ENCODE measurements at regions not wholly inside any gene's neighbourhood (a gene's known extent, or its start where the extent isn't known, plus 50 kb on each side); places are given as distances from the start of the nearest gene placed in this dataset.

DNA sequence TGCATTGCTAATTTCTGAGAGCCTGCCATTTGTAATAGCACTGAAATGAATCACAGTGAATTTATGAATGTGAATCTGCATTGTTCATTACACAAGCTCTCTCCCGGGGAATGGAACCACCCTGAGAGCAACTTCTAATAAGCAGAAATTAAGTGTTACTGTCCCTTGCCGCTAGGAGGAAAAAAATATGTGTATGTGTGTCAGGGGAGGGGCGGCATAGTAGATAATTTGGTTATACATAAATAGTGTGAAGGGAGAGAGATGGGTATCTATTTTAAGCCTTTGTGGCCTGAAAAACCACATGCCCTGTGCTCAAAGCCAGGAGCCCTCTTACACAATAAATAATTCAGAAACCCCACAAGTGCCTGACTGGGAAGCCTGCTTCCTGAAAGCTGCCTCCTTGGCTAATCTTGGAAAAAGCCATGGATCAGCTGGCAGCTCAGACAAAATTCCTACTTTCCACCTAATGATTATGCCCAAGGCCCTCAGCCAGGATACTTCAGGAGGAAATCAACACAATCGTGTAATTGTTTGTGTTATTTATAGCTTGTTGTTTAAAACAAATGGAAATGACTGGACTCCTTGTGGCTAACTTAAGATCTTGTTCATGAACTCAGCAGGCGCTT is 366.2 kb upstream of the KITLG start:
- H3K4me2 ChIP-seq (ENCODE audit: control insufficient read depth, extremely low read depth, insufficient read depth, low read depth, low read length), result no peak overlapping the region
- FAIRE-seq (peak; percentile 74), DNase-seq (ENCODE audit: low read depth, low spot score) (peak; percentile 63)
- H3K27ac ChIP-seq (ENCODE audit: control insufficient read depth, insufficient read depth, low read length), result no peak overlapping the region
- peak overlapping the region; percentile 62 for H2AFZ ChIP-seq (ENCODE audit: control insufficient read depth, low read length)
- no peaks in the 10 kb centered on the region for H4K20me1 ChIP-seq (ENCODE audit: control insufficient read depth, extremely low read depth, insufficient read depth, low read length)
- H3K9ac ChIP-seq (ENCODE audit: control insufficient read depth, extremely low read depth, insufficient read depth, low read length), result no peak overlapping the region
- H3K9me3 ChIP-seq (ENCODE audit: control insufficient read depth, low read depth, low read length), result no peaks in the 10 kb centered on the region
- peaks cover 22% of the 10 kb centered on the region for H3K4me1 ChIP-seq (ENCODE audit: control insufficient read depth, extremely low read depth, insufficient read depth, low read length)
- no peak overlapping the region for H3K4me3 ChIP-seq (ENCODE audit: control insufficient read depth in 2 of 3, extremely low read depth in 1 of 3, insufficient read depth in 2 of 3, low read depth in 1 of 3, low read length in 3 of 3)
- no peaks in the 10 kb centered on the region for H3K36me3 ChIP-seq (ENCODE audit: control insufficient read depth in 2 of 2, extremely low read depth in 1 of 2, insufficient read depth in 2 of 2, low read length in 2 of 2)
- dilution Hi-C loops (cut with MboI; ENCODE audit: extremely low pct_ligation_motif_present, low sequenced_read_pairs), result no loop called here
- H3K9me1 ChIP-seq (ENCODE audit: control insufficient read depth, extremely low read depth, insufficient read depth, low read length), result no peaks in the 10 kb centered on the region
- no peaks in the 10 kb centered on the region for H3K27me3 ChIP-seq (ENCODE audit: control insufficient read depth, extremely low read depth, insufficient read depth, low read length)
- TF ChIP-seq CTCF (optimal IDR thresholded peaks at IDR 0.05 in 1 of 3, IDR thresholded peaks at IDR 0.05 in 1 of 3, conservative IDR thresholded peaks at IDR 0.05 in 1 of 3; ENCODE audit: extremely low read depth in 1 of 3, insufficient read depth in 2 of 3, low read length in 3 of 3) (peak in 1 of 3 experiments; percentile 20), EZH2 (IDR thresholded peaks at IDR 0.05; ENCODE audit: low read length) (no peak)
- H3K79me2 ChIP-seq (ENCODE audit: control insufficient read depth, insufficient read depth, low read length), result no peaks in the 10 kb centered on the region

- H3K9ac ChIP-seq (ENCODE audit: control insufficient read depth, extremely low read depth, insufficient read depth, low read length), result no peak overlapping the region
- TF ChIP-seq CTCF (optimal IDR thresholded peaks at IDR 0.05 in 1 of 3, IDR thresholded peaks at IDR 0.05 in 1 of 3, conservative IDR thresholded peaks at IDR 0.05 in 1 of 3; ENCODE audit: extremely low read depth in 1 of 3, insufficient read depth in 2 of 3, low read length in 3 of 3) (no peak), EZH2 (IDR thresholded peaks at IDR 0.05; ENCODE audit: low read length) (no peak)
- no peaks in the 10 kb centered on the region for H3K36me3 ChIP-seq (ENCODE audit: control insufficient read depth in 2 of 2, extremely low read depth in 1 of 2, insufficient read depth in 2 of 2, low read length in 2 of 2)
- H3K27me3 ChIP-seq (ENCODE audit: control insufficient read depth, extremely low read depth, insufficient read depth, low read length), result no peaks in the 10 kb centered on the region
- H3K4me1 ChIP-seq (ENCODE audit: control insufficient read depth, extremely low read depth, insufficient read depth, low read length), result peaks cover 22% of the 10 kb centered on the region
- no peak overlapping the region for H2AFZ ChIP-seq (ENCODE audit: control insufficient read depth, low read length)
- no peak overlapping the region for H3K4me2 ChIP-seq (ENCODE audit: control insufficient read depth, extremely low read depth, insufficient read depth, low read depth, low read length)
- H3K4me3 ChIP-seq (ENCODE audit: control insufficient read depth in 2 of 3, extremely low read depth in 1 of 3, insufficient read depth in 2 of 3, low read depth in 1 of 3, low read length in 3 of 3), result no peak overlapping the region
- dilution Hi-C loops (cut with MboI; ENCODE audit: extremely low pct_ligation_motif_present, low sequenced_read_pairs), result no loop called here
- no peak overlapping the region for H3K27ac ChIP-seq (ENCODE audit: control insufficient read depth, insufficient read depth, low read length)
- peak; percentile 9 for FAIRE-seq
- H3K9me3 ChIP-seq (ENCODE audit: control insufficient read depth, low read depth, low read length), result no peaks in the 10 kb centered on the region
- no peaks in the 10 kb centered on the region for H3K79me2 ChIP-seq (ENCODE audit: control insufficient read depth, insufficient read depth, low read length)
- no peaks in the 10 kb centered on the region for H3K9me1 ChIP-seq (ENCODE audit: control insufficient read depth, extremely low read depth, insufficient read depth, low read length)
- no peaks in the 10 kb centered on the region for H4K20me1 ChIP-seq (ENCODE audit: control insufficient read depth, extremely low read depth, insufficient read depth, low read length)
- no peak for DNase-seq (ENCODE audit: low read depth, low spot score)
Observed at GRCh38 chr12:88945051-88945732, 364.9 kb upstream of the KITLG start.
